ENCODE measurements at regions not wholly inside any gene's neighbourhood (a gene's known extent, or its start where the extent isn't known, plus 50 kb on each side); places are given as distances from the start of the nearest gene placed in this dataset.

DNA sequence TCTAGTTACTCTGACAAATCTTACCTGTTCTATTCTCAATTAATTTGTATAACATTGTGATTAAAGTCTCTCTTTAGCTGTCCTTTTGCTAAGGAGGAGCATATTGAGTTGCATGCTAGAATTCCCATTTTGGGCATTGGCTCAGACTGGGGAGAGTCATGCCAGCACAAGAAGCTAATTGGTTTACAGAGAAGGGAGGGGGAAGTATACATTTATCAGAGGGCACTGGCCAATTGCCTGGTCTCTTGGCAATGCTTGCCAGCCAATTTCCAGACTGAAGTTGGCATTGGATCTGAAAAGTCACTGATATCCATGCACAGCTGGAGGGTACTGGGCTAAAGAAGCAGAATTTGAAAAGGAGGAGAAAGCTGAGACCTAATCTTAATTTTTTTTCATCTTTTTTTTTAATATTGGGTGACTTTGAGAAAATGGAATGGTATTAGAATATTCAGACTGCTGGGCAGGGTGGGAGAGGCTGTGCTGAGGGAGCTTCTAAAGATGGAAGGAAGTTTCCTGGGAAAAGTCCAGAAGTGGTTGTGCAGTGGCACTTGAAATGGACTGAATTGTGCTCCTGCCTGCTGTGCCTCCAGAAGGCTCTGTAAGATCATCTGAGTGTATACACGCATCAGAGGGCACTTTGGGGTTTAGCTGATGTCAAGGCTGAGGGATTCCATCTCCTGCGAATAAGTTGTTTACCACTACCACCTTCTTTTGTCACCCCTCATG, 365.2 kb upstream of the DPH6 start:
- Histone ChIP-seq H4K20me1 (ENCODE audit: insufficient read depth) (no peaks in the 10 kb centered on the region), H3K9me2 (ENCODE audit: insufficient read depth, low read length) (no peaks in the 10 kb centered on the region), H3K79me2 (replicated peaks; ENCODE audit: insufficient read depth, low read length) (no peaks in the 10 kb centered on the region), H3K9ac (ENCODE audit: low read length) (no peak overlapping the region), H2AFZ (ENCODE audit: low read depth, low read length) (no peak overlapping the region), H3K4me2 (ENCODE audit: low read length) (no peak overlapping the region), H3K4me3 (ENCODE audit: low read length) (no peak overlapping the region), H3K9me3 (ENCODE audit: low read length) (no peaks in the 10 kb centered on the region), H3K36me3 (ENCODE audit: insufficient read depth, low read length) (no peaks in the 10 kb centered on the region), H3K27me3 (ENCODE audit: insufficient read depth, low read depth, low read length) (no peaks in the 10 kb centered on the region), H3K27ac (ENCODE audit: low read length) (no peak overlapping the region), H3F3A (ENCODE audit: insufficient read depth, low read length, poor library complexity, severe bottlenecking) (no peaks in the 10 kb centered on the region)
- no peak for TF ChIP-seq SMC3 (conservative IDR thresholded peaks at IDR 0.05; ENCODE audit: poor library complexity)
- no peak for TF ChIP-seq RAD21 (conservative IDR thresholded peaks at IDR 0.05)
- TF ChIP-seq MXI1 (conservative IDR thresholded peaks at IDR 0.05; ENCODE audit: poor library complexity, severe bottlenecking) = no peak
- no peak for TF ChIP-seq REST (IDR thresholded peaks at IDR 0.05; ENCODE audit: borderline replicate concordance)

DNA sequence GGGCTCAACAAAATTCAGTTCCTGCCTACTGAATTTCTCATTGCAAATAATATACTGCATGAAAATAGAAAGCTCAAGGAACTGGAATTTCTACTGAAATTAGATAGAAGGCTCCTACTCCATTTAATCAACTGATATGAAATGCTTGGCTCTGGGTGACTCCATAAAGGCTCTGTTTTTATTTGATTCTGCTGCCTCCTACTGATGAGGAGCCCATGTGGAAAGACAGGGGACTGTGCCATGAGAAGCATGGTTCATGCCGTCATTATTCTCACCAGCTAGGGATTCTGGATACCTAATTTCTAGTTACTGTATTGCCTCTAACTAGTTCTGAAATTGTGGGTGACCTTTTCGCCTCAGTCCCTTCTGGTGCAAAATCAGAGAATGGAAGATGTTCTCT, 366.2 kb upstream of the DPH6 start:
- H3K9me3 ChIP-seq (ENCODE audit: low read length) = no peaks in the 10 kb centered on the region
- no peak overlapping the region for H3K9ac ChIP-seq (ENCODE audit: low read length)
- no peak overlapping the region for H3K27ac ChIP-seq (ENCODE audit: low read length)
- H2AFZ ChIP-seq (ENCODE audit: low read depth, low read length) = no peak overlapping the region
- no peaks in the 10 kb centered on the region for H3K36me3 ChIP-seq (ENCODE audit: insufficient read depth, low read length)
- TF ChIP-seq POLR2AphosphoS5 (IDR thresholded peaks at IDR 0.05) = no peak
- TF ChIP-seq EP300 (conservative IDR thresholded peaks at IDR 0.05; ENCODE audit: poor library complexity, severe bottlenecking) = no peak
- TF ChIP-seq REST (IDR thresholded peaks at IDR 0.05; ENCODE audit: borderline replicate concordance) = no peak
- no peak for TF ChIP-seq SMC3 (conservative IDR thresholded peaks at IDR 0.05; ENCODE audit: poor library complexity)
- no peak for TF ChIP-seq RAD21 (conservative IDR thresholded peaks at IDR 0.05)
- no peak for TF ChIP-seq MXI1 (conservative IDR thresholded peaks at IDR 0.05; ENCODE audit: poor library complexity, severe bottlenecking)
- no peak for TF ChIP-seq CTCF (IDR thresholded peaks at IDR 0.05; ENCODE audit: poor library complexity, severe bottlenecking)
- TF ChIP-seq EZH2 (IDR thresholded peaks at IDR 0.05; ENCODE audit: borderline replicate concordance, insufficient read depth, low read length, poor library complexity, severe bottlenecking) = no peak
- TF ChIP-seq TAF1 (IDR thresholded peaks at IDR 0.05; ENCODE audit: low read depth) = no peak
- no peak overlapping the region for H3K4me3 ChIP-seq (ENCODE audit: low read length)
- H3K79me2 ChIP-seq (replicated peaks; ENCODE audit: insufficient read depth, low read length) = no peaks in the 10 kb centered on the region
- H3K27me3 ChIP-seq (ENCODE audit: insufficient read depth, low read depth, low read length) = no peaks in the 10 kb centered on the region
- no peaks in the 10 kb centered on the region for H3K9me2 ChIP-seq (ENCODE audit: insufficient read depth, low read length)
- no peak overlapping the region for H3K4me2 ChIP-seq (ENCODE audit: low read length)
- H3F3A ChIP-seq (ENCODE audit: insufficient read depth, low read length, poor library complexity, severe bottlenecking) = no peaks in the 10 kb centered on the region
- no peaks in the 10 kb centered on the region for H4K20me1 ChIP-seq (ENCODE audit: insufficient read depth)

Measured in neural cell (in vitro differentiated cells).